ENCODE measurements at regions not wholly inside any gene's neighbourhood (a gene's known extent, or its start where the extent isn't known, plus 50 kb on each side); places are given as distances from the start of the nearest gene placed in this dataset.

- DNase-seq: no peak
These were observed 65.9 kb upstream of the FBRSL1 start for GRCh38 chr12:132423820-132424645.

- no peak for DNase-seq
These were observed 66.6 kb upstream of the FBRSL1 start for GRCh38 chr12:132423251-132423819.

GRCh38 chr12:132422381-132423043, 67.4 kb upstream of the FBRSL1 start:
- DNase-seq: no peak

DNA sequence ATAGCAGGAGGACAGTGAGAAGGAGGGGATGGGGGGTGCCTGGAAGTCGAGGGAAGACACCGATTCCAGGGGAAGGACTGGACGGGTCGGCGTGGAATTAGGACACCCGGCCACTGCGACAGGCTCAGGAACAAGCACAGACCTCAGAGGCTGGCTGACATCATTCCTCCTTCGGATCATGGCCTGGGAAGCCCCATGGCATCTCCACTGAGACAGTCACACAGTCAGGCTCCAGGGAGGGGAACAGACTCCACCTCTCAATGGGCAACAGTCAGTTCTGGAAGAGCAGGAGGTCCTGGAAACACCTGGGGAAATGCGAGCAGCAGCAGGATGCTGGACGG, 67.9 kb upstream of the FBRSL1 start:
- DNase-seq: no peak

- DNase-seq: no peak
These were observed 70.2 kb upstream of the FBRSL1 start for GRCh38 chr12:132419631-132420246.

DNA sequence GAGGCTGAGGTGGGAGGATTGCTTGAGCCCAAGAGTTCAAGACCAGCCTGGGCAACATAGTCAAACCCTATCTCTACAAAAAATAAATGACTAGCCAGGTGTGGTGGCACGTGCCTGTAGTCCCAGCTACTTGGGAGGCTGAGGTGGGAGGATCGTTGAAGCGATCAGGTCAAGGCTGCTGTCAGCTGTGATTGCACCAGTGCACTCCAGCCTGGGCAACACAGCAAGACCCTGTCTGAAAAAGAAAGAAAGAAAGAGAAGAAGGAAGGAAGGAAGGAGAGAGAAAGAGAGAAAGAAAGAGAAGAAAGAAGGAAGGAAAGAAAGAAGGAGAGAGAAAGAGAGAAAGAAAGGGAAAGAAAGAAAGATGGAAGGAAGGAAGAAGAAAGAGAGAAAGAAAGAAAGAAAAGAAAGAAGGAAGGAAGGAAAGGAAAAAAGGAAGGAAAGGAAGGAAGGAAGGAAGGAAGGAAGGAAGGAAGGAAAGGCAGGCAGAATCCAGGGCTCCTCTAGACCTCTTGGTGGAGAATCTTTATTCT, 71.5 kb upstream of the FBRSL1 start:
- no peak for DNase-seq

DNA sequence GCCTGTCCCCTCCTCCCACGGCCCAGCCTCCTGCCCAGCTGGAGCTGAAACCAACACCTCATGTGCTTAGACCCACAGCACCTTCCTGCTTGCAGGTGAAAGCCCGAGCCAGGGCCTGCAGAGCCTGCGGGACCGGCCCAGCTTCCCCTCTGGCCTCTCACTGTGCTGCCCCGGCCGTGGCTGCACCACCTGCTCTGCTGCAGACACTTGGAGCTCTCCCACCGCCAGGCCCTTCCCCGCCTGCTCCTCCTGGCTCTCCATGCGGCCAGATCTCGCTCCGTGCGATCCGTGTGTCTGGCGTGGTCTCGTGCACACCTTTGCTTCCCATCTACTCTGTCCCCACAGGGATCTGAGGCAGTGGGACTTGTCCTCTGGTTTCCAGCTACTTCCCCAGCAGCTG, 72.2 kb upstream of the FBRSL1 start:
- DNase-seq: no peak

DNA sequence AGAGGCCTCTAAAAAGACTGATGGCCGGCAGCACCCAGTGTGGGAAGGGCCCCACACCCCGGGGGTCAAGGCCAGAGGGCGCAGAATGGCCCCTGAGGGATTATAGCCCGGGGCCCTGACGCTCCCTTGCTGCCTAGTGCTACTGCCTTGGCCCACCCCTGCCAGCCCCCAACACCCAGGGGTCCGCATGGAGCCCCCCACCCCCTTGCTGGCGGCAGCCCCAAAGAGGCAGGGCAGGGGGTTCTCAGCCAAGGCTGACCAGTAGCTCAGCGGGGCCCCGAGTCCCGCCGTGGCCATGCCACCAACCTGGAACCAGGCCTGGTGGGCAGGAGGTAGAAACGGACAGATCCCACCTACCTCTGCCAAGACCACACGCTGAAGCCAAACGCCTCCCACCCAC, 73.1 kb upstream of the FBRSL1 start:
- DNase-seq: no peak

GRCh38 chr12:132416121-132416673, 73.8 kb upstream of the FBRSL1 start:
- DNase-seq: no peak

DNA sequence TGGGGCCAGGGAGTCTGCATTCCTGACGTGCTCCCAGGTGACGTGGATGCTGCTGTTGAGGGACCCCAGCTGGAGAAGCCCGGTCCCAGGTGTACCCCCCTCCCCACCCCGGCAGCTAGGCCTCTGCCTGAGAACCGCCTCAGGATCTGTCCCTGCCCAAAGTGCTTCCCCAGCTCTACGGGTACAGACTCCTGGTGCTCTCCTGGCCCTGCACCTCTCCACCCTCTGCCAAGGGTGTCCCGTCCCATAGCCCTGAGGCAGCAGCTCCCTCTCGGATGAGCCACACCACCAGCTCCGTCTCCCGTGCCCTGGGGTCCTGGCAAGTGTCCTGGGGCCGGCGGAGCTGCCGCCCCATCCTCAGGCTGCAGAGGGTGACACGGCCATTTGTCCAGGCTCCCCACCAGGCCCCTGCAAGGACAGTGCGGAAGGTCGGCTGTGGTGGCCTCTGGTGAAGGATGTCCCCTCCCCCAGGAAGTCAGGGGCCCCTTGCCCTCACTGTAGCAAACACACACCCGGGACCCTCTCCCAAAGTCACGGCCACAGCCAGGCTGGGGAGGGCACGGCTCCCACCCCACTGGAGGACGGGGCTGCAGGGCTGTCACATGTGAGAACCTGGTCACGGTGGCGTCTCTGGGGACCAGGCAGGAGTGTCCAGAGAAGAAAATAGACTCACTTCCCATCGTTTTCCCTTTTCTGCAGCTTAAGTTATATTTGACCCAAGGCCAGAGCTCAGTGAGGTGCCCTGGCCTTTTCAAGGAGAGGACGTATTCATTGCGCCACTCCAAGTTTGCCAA, 74.4 kb upstream of the FBRSL1 start:
- no peak for DNase-seq

DNA sequence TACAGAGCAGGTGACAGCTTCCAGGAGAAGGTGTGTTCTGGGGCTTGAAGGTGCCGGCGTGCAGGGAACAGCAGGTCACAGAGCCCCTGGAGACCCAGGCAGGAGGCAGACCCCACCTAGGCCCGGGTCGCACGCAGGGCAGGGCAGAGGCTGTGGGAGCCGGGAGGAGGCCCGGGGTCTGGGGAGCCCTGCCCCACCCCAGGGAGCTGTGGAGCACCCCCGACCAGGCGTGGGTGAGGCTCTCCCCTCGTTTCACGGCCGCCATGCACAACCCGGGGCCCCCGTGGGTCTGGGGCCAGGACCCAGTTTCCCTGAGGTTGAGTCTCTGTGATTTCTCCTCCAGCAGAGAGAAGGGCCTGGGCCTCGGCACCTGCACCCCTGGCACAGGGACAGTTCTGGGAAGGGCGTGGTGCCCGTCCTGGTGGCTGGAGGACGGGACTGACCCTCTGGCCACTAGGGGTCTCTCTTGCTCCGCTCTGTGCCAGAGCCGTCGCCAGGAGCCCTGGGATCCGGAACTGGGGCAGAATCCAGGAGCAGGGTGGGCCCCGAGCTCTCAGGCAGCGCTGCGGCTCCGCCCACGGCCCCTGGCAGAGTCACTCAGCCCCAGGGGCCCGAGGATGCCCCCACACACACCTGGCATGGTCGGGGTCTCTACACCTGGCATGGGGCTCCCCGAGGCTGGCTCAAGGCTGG, 75.2 kb upstream of the FBRSL1 start:
- DNase-seq: peak; percentile 87

- DNase-seq: peak; percentile 15
These were observed 75.9 kb upstream of the FBRSL1 start for GRCh38 chr12:132413931-132414588.

DNA sequence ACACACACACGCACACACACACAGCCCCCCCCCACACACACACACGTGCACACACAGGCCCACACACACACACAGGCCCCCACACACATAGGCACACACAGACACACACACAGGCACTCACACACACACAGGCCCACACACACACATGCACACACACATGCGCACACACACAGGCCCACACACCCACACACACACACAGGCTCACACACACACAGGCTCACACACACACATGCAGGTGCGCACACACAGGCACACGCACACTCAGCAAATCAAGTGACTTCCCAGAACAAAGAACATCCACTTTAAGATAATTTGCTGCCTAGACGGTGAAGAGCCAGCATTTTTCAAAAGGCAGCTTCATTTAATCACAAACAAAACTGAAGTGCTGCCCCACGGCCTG, 78.5 kb upstream of the FBRSL1 start:
- DNase-seq: no peak

GRCh38 chr12:132410849-132411248, 79.1 kb upstream of the FBRSL1 start:
- no peak for DNase-seq

- no peak for DNase-seq
These were observed 79.7 kb upstream of the FBRSL1 start for GRCh38 chr12:132410296-132410625.

DNA sequence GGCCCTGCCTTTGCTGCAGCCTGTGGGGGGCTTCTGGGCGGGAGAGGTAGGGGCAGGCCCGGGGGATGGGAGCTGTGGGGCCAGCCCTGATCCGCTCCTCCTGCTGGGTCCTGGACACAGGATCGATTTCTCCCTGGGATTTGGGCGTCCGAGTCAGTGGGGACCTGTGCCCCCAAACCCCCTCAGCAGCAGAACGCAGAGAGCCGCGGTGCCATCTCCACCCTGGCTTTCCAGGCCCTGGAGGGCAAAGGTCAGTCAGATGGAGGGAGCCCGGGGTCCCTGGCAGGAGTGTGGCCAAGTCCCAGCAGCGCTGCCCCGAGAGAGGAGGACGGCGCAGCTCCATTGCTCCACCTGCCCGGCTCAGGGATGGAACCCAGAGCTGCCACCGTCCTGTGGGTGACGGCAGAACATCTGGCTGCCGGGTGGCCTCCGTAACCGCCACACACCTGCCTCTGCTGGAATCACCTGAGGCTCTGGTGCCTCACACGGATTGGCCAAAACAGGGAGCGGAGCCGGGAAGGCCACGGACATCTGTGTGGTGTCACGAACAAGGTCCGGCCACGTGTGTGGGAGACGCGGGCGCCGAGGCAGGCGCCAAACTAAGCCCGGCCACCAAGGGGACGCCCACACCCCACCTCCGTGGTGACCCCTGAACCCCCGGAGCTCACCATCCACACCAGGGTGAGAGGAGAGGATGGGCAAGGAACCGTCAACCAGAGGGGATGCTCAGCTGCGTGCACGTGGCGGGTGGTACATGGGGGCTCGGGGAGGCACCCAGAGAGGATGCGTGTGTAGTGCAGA, 80.3 kb upstream of the FBRSL1 start:
- no peak for DNase-seq

DNA sequence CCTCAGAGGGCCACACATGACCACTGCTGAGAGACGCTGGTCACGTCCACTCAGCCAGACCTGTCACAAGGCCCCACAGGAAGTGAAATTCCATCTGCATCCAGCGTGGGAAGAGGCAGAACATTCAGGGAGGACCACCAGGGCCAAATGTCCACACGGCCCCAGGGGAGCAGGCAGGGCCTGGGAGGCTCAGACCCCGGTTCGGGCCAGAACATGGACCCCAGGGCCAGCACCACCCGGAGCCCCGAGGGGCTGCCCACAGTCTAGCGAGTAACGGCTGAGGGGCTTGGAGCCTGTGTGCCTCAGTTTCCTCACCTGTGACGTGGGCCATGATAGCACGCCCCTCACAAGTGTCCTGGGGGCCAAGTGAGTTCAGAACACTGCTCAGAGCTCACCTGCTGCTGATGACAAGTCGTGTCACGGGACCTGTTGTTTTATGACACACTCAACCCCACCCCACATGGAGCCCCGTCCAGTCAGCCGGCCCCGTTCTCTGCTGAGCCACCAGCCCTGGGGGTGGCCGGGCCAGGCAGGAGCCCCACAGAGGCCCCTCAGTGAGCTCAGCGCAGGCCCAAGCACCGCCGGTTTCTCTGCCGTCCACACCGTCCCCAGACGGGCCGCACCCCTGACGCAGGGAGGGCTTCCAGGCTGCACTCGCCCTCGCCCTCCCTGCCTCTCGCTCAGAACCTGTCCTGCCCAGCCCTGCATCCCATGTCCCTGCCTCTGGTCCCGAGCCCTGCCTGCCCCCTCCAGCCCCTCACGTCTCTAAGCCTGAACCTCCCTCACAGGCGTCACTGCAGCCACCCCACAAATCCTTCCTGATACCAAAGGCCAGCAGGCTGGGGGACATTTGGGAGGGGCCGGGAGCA, 79.5 kb upstream of the GALNT9 start:
- DNase-seq: no peak

- no peak for DNase-seq
These were observed 78.6 kb upstream of the GALNT9 start for GRCh38 chr12:132407992-132408391.

DNA sequence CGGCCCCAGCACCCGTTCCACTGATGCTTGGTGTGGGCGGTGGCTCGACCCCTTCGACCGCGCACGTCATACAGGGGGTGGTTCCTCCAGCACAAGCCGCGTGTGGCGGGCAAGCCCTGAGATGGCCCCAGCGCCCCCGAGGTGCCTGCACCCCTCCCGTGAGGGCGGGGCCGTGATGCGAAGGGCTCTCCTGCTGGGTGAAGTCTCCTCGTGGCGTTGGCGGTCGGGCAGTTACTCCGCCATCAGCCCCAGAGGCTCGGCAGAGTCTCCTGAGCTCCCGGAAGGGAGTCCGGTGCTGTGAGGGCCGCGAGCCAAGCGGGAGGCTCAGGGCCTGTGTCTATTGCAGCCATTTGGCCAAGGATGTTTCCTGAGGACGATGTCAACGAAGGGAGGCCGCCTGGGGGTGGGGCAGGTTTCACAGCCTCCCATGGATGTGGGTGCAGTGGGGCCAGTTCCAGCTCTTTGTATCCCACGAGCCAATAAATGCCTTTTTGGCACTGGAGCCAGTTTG, 78.1 kb upstream of the GALNT9 start:
- DNase-seq: no peak

Measured in activated CD4-positive, alpha-beta T cell treated with anti-CD3 and anti-CD28 coated beads, Interleukin-2, Interleukin-6, amounts not matched to agents 100 ng/mL and 50 ng/mL, durations not matched to agents 16 hours and 8 hours (primary cell).